GM12864 (cell line): ENCODE measurements at regions not wholly inside any gene's neighbourhood (a gene's known extent, or its start where the extent isn't known, plus 50 kb on each side); places are given as distances from the start of the nearest gene placed in this dataset.
"Not testable (repeated sequence)": the region's sequence is repeated elsewhere in the genome, so short reads cannot be mapped to it uniquely, and the experiment has no call there.

Experiments used
- DNase-seq: peaks from one replicate; pipeline ENCODE4 v3.0.0-alpha.2; 2011; ENCODE audit warnings: low read depth
- H3K4me3 ChIP-seq: 2 replicates; pipeline ENCODE4 v1.5.1; 2011; ENCODE audit warnings: mild to moderate bottlenecking, low read depth, low read length, control low read depth
- TF ChIP-seq, protein P1 (sequence below): IDR thresholded peaks from 2 replicates; pipeline ENCODE4 v1.5.1; 2011; ENCODE audit warnings: low read depth, mild to moderate bottlenecking, moderate library complexity, low read length, control low read depth, inconsistent platforms; ENCODE audit errors: missing control alignments

DNA sequence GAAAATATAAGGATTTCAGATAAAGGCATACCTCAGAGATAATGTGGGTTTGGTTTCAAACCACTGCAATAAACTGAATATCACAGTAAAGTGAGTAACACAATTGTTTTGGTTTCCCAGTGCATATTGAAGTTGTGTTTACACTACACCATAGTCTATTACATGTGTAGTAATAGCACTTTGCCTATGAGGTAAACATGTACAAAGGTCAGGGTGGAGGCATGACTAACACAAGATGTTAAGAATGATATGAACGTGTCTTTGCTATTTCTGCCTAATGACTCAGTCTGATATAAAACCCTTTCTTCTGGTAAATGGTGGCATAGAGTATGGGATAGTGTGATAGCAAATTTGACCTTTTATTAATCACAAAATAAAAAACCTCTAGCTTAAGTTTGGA, 621.5 kb upstream of the ADGRL2 start:
- DNase-seq = no peak
- no peak overlapping the region for H3K4me3 ChIP-seq
- TF ChIP-seq, protein P1, sequence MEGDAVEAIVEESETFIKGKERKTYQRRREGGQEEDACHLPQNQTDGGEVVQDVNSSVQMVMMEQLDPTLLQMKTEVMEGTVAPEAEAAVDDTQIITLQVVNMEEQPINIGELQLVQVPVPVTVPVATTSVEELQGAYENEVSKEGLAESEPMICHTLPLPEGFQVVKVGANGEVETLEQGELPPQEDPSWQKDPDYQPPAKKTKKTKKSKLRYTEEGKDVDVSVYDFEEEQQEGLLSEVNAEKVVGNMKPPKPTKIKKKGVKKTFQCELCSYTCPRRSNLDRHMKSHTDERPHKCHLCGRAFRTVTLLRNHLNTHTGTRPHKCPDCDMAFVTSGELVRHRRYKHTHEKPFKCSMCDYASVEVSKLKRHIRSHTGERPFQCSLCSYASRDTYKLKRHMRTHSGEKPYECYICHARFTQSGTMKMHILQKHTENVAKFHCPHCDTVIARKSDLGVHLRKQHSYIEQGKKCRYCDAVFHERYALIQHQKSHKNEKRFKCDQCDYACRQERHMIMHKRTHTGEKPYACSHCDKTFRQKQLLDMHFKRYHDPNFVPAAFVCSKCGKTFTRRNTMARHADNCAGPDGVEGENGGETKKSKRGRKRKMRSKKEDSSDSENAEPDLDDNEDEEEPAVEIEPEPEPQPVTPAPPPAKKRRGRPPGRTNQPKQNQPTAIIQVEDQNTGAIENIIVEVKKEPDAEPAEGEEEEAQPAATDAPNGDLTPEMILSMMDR = no peak

GRCh38 chr1:81178431-81179093, 622.2 kb upstream of the ADGRL2 start:
- not testable (repeated sequence) for H3K4me3 ChIP-seq, DNase-seq

- DNase-seq = no peak
- H3K4me3 ChIP-seq = no peak overlapping the region
- TF ChIP-seq, protein P1 = no peak
Measured at GRCh38 chr1:81174811-81175476, 625.8 kb upstream of the ADGRL2 start.

- DNase-seq = no peak
- no peak overlapping the region for H3K4me3 ChIP-seq
Measured at GRCh38 chr1:81174052-81174451, 626.7 kb upstream of the ADGRL2 start.

GRCh38 chr1:81172483-81172882, 628.3 kb upstream of the ADGRL2 start:
- TF ChIP-seq, protein P1 = no peak
- H3K4me3 ChIP-seq = no peak overlapping the region
- no peak for DNase-seq

More at GRCh38 chr1:81174052-81174451, 626.7 kb upstream of the ADGRL2 start:
- TF ChIP-seq, protein P1 = no peak

DNA sequence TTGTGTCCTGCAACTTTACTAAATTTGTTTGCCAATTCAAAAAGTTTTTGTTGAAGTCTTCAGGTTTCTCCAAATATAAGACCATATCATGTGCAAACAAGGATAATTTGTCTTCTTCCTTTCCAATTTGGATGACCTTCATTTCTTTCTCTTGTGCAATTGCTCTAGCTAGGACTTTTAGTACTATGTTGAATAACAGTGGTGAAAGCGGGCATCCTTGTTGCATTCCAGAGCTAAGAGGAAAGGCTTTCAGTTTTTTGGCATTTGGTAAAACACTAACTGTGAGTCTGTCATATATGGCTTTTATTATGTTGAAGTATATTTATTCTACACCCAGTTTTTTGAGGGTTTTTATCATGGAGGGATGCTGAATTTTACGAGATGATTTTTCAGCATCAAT, 630.0 kb upstream of the ADGRL2 start:
- TF ChIP-seq, protein P1 = no peak
- no peak for DNase-seq
- no peak overlapping the region for H3K4me3 ChIP-seq

GRCh38 chr1:81165963-81166362, 634.8 kb upstream of the ADGRL2 start:
- no peak overlapping the region for H3K4me3 ChIP-seq
- no peak for DNase-seq
- TF ChIP-seq, protein P1 = no peak
